NCI-H526 treated with DMSO at 0.1 percent for 48 hours (cell line): ENCODE measurements at regions not wholly inside any gene's neighbourhood (a gene's known extent, or its start where the extent isn't known, plus 50 kb on each side); places are given as distances from the start of the nearest gene placed in this dataset.

Experiments used
- DNase-seq: peaks from one replicate; lab custom pipeline; 2025; lab: John Stamatoyannopoulos, UW

DNA sequence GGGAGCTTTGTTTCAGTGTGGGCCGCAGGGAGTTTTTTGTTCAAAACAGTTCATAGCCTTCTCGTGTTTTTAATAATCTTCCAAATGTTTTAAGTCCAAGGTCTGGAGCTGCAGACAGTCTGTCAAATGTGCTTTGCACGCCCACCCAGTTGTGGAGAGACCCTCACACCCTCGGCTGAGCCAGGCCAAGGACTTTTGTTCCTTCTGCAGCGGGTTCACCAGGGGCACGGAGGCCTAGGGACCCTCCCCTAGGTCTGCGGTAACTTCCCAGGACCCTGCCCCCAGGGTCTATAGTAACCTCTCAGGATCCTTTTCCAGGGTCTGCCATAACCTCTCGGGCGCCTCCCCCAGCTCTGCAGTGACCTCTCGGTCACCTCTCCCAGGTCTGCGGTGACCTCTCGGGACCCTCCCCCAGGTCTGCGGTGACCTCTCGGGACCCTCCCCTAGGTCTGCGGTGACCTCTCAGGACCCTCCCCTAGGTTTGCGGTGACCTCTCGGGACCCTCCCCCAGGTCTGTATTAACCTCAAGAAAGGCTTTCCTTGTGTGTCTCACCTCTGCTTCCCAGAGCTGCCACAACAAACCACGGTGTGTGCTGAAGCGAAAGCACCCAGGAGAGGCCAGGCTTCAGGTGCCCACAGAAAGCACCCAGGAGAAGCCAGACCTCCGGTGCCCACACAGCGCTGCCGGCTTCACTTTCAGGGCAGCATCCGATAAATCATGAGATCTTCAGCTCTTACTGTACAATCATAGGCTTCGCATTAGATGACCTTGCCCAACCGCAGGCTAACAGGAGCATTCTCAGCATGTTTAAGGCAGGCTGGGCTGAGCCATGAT lies 301.9 kb upstream of the SALL3 start:
- DNase-seq = no peak

GRCh38 chr18:78678318-78678695 lies 301.3 kb upstream of the SALL3 start:
- DNase-seq = no peak

DNA sequence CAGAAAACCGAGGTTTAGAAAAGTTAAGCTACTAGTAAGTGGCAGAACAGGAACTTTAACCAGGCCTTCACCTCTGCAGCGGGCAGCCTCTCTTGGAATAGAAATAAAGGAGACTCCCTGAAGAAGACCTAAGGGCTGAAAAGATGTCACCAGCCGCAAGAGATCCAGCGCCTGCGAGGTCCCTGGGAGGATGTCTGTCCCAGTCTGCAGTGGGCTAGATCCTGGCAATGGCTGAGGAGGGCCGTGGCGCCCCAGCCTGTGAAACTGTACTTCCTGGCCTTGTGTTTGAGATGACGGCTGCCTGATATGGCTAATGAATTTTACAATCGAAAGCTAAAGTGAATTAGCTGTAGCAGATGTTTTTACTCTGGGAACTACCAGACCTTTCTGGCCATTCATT lies 300.6 kb upstream of the SALL3 start:
- DNase-seq = no peak

DNA sequence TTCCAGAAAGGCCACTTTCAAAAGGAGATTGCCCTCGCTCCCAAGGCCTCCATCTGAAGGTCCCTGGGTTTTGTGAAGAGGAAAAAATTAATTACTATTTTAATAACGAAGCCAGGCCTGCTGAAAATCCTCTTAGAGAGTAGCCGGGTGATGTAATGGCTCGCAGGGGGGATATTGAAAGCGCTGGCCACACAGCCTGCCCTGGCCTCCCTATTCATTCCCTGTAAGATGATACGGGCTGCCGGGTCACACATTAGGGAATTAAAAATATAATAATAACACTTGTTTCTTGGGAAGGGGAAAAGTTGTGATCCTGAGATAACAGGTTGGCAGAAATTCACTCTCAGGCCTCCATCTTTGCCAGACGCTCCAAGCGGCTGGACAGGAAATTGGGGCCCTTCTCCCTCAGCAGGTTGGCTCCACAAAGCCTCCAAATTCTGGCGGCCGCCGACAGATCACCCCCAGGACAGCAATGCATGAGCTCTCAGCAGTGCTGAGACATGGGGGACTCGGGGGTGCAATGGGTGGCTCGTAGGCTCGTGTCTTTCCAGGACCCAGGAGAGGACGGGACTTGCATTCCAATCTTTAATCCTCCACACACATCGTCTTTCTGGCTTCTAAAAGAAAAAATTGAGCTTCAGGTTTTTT lies 299.9 kb upstream of the SALL3 start:
- no peak for DNase-seq

DNA sequence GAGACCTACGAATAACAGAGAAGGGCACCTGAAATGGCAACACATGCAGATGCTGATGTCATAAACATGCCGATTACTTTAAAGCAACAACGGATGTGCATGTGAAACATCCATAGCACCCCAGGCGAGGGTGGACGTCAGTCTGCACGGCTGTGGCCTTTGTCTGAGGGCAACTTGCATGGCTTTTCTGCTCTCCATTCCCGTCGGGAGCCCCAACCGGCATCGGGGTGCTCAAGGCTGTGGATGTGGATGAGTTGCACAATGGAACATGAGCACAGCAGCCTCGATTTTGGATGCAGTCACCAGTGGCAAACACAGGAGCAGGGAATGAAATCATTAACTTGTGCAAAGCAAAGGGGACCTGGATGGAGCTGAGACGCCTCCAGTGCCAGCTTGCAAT lies 298.2 kb upstream of the SALL3 start:
- no peak for DNase-seq

DNA sequence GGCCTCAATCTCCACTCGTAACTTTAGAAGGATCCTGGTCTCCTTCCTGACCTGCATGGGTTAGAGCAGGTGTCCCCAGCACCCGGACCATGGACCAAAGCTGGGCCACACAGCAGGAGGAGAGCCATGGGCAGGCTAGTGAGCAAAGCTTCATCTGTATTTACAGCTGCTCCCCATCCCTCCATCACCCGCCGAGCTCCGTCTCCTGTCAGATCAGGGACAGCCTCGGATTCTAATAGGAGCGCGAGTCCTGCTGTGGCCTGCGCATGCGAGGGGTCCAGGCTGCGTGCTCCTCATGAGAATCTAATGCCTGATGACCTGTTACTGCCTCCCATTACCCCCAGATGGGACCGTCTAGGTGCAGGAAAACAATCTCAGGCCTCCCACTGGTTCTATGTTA lies 297.7 kb upstream of the SALL3 start:
- no peak for DNase-seq

- DNase-seq = no peak
These were observed 296.9 kb upstream of the SALL3 start for GRCh38 chr18:78682716-78683115.

- DNase-seq = no peak
These were observed 296.2 kb upstream of the SALL3 start for GRCh38 chr18:78683191-78684010.

- no peak for DNase-seq
These were observed 294.2 kb upstream of the SALL3 start for GRCh38 chr18:78685250-78685979.

DNA sequence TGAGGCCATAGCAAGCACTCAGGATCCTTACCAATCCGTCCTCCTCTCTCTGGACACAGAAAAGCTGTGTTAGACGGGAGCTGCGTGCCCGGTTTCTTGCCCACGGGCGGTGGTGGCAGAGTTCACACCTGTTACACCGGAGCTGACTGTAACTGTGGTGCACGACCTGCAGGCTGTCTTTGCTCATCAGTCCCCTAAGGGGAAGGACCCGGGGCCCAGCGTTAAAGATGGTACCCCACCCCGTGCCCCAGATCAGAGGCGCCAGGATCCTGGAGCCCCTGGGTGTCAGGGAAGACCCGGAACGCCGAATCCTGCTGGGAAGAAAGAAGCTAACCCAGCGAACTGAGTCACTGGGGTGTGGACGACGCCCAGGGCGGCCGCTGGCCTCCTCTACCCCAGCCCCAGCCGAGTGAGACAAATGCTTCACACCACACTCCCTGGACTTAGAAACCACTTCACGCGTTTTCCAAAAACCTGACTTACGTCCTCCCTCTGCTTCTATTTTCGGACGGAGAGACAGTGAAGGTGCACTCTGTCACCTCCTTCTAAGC lies 293.6 kb upstream of the SALL3 start:
- DNase-seq = no peak

DNA sequence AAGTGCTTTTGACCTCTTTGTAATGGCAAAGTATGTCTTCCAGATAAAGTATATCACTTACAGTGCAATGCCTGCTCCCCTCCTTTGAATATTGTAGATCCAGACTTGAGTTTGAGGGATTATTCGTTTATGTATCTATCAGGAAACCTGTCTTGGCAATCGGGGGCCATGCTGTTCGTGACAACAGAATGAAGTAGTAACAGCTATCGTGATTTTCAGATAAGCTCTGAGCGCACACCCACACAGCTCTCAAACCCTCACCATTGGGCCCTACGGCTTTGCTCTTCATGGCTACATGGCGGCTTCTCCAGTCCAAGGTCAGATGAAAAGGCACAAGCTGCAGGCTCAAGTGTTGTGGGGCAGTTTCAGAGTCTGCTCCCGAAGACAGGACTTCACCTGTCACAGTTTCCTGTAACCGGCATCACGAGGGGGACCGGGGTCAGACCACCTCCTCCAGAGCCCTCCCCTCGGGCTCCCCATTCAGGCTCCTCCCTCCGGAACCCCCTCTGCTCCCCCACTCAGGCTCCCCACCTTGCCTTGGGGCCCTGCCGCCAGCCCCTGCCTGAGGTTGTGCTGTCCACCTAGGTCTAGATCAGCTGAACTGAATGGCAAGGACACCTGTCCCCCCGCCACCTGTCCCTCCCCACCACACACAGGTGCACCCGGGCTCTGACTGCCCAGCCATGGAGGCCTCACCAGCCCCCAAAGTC lies 292.5 kb upstream of the SALL3 start:
- DNase-seq = no peak

DNA sequence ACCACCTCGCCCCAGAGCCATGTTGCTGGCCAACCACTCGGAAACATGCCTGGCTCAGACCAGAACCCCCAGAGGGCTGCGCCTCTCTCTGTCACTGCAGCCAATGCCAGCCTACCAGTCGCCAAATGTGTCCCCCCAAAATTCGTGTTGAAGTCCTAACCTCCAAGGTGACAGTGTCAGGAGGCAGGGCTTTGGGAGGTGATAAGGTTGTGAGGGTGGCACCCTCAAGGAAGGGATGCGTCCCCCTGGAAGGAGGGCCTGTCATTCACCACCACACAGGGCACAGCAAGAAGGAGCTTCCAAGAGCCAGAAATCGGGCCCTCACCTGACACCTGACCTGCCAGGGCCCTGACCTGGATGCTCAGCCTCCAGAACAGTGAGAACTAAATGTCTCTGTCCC lies 291.9 kb upstream of the SALL3 start:
- no peak for DNase-seq

GRCh38 chr18:78688249-78688648 lies 291.4 kb upstream of the SALL3 start:
- no peak for DNase-seq

DNA sequence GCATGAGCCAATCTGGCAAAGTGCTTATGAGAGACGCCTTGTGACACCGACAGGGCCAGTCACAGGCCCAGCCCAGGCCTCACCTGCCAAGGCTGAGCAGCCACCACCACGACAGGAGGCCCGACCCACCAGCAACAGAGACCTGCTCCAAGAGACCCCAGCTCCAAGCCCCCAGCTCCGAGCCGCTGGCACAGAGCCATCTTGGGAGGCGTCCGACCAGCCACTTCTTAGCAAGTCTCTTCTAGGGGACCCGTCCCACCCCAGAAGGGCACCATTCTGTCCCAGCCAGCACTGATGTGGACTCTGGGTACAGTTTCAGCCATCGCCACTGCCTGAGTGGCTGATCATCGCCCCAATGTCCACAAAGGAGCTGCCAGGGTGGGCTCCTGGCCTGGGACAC lies 290.7 kb upstream of the SALL3 start:
- DNase-seq = no peak

DNA sequence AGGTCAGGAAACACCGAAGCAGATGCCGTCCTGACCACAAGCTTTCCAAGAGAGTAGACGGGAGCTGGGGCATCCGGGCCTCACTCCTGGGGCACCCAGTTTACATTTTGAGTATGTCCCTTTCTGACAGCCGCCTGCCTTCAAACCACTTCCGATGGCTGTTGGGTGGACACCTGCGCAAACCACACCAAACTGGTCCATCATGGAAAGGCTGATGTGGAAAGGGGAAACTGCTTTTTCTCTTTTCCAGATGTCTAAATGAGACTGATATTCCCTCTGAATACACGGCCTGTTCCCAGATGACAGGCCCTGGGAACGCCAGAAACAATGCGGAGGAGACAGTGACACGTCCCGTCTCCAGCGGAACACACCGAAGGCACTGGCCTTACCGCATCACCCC lies 290.0 kb upstream of the SALL3 start:
- no peak for DNase-seq

DNA sequence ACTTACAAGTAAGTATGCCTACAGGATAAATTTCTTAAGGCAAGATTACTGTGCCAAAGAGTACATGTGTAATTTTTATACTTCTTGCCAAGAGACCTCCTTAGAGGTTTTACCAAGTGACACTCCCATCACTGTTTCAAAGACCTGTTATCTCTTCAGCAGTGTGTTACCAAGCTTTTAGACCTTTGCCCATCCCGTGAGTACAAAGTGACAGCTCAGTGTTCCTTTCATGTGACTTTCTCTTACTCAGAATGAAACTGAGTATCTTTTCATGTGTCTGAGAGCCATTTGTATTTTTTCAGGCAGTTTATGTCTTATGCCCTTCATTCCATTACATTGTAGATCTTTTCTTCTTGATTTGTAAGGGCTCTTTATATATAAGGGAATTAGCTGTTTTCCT lies 287.5 kb upstream of the SALL3 start:
- no peak for DNase-seq

DNA sequence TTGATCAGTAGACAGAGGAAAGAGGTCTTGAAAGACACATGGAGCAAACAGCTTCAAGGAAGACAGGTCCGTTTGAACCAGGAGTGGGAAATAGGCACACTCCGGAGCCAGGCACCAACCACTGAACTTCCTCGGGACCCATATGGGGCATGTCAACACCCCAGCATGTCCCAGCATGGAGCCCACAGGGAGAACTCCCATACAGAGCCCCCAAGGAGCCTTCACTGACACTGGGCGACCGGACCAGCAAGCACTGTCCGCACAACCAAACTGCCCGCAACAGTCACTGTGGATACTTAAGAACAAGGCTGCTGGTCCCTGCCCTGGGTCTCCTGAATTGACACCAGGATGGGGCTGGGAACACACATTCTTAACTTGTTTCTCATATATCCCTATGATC lies 286.2 kb upstream of the SALL3 start:
- no peak for DNase-seq

DNA sequence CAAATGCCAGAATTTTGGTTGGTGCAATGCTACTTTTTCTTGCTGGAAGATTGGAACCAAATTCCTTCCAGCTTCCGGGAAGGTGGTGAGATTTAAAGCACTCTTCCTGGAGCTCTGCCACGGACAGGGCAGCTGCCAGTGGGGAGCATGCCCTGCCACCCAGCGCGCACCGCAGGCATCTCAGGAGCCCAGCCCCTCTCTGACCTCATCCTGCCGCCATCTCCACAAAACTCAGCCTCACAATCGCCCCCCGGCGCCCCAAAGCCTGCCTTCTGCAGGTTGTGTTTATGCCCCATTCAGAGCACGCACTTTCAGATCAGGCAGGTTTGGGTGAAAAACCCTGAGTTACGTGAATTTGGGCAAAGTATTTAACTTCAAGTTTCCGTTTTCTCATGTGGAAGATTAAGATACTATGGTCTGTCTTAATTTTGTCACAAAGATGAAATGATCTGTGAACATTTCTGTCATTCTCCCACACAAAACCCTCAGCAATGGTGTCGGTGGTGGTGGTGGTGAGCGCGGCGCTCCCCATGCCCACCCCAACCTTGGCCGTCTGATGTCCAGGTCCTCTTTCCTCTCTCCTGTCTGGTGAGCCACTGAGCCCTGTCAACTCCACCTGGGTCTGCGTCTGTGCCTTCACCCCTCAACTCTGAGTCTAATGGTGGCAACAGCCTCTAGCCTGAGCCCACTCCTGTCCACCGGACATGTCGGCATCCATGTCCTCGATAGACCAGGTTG lies 282.8 kb upstream of the SALL3 start:
- DNase-seq = no peak

- DNase-seq = no peak
These were observed 282.2 kb upstream of the SALL3 start for GRCh38 chr18:78697446-78697845.

- DNase-seq = no peak
These were observed 280.7 kb upstream of the SALL3 start for GRCh38 chr18:78698914-78699313.

- no peak for DNase-seq
These were observed 280.1 kb upstream of the SALL3 start for GRCh38 chr18:78699499-78699898.
